Adipocyte (in vitro differentiated cells): ENCODE measurements at regions not wholly inside any gene's neighbourhood (a gene's known extent, or its start where the extent isn't known, plus 50 kb on each side); places are given as distances from the start of the nearest gene placed in this dataset.

ENCODE experiments used
- DNase-seq: peaks from one replicate; pipeline ENCODE4 v3.0.0-alpha.2; 2015; ENCODE audit warnings: low read depth
- H3K27me3 ChIP-seq: replicated peaks from 2 replicates; pipeline ENCODE4 v1.7.0; 2013; ENCODE audit warnings: mild to moderate bottlenecking, low read length, moderate library complexity; ENCODE audit not compliant: control insufficient read depth, insufficient read depth
- H3K36me3 ChIP-seq: 2 replicates; pipeline ENCODE4 v1.7.0; 2013; ENCODE audit warnings: low read length, mild to moderate bottlenecking, moderate library complexity; ENCODE audit not compliant: control insufficient read depth, insufficient read depth, severe bottlenecking
- H3K4me1 ChIP-seq: 2 replicates; pipeline ENCODE4 v1.7.0; 2013; ENCODE audit warnings: mild to moderate bottlenecking, low read length, moderate library complexity; ENCODE audit not compliant: control insufficient read depth, insufficient read depth
- H3K4me3 ChIP-seq: 2 replicates; pipeline ENCODE4 v1.7.0; 2013; ENCODE audit warnings: mild to moderate bottlenecking, low read length, moderate library complexity
- H3K9ac ChIP-seq: 2 replicates; pipeline ENCODE4 v1.7.0; 2013; ENCODE audit warnings: mild to moderate bottlenecking, low read length, moderate library complexity
- H3K9me3 ChIP-seq: 2 replicates; pipeline ENCODE4 v1.7.0; 2013; ENCODE audit warnings: mild to moderate bottlenecking, low read length, moderate library complexity; ENCODE audit not compliant: control insufficient read depth

DNA sequence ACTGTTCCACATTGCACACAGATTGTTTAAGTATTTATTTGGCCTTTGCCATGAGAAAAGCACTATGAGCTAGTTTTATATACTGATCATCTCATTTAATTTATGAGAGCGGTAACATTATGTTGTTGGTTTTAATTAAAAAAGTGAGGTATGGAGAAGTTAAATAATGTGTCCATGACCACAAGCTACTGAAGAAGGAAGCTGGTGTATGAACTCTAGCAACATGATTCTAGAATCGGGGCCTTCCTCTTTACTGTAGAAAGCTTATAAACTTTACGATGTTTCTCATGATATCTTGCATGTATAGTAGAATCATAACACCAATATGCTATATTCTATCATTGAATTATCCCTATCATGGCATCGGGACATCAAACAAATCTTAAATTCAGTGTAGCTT, 52.9 kb upstream of the CDH18 start:
- Histone ChIP-seq H3K9ac (no peak overlapping the region), H3K4me3 (no peak overlapping the region), H3K9me3 (no peaks in the 10 kb centered on the region), H3K36me3 (no peaks in the 10 kb centered on the region), H3K27me3 (no peaks in the 10 kb centered on the region), H3K4me1 (no peaks in the 10 kb centered on the region)
- no peak for DNase-seq
